ENCODE measurements at regions not wholly inside any gene's neighbourhood (a gene's known extent, or its start where the extent isn't known, plus 50 kb on each side); places are given as distances from the start of the nearest gene placed in this dataset.

DNA sequence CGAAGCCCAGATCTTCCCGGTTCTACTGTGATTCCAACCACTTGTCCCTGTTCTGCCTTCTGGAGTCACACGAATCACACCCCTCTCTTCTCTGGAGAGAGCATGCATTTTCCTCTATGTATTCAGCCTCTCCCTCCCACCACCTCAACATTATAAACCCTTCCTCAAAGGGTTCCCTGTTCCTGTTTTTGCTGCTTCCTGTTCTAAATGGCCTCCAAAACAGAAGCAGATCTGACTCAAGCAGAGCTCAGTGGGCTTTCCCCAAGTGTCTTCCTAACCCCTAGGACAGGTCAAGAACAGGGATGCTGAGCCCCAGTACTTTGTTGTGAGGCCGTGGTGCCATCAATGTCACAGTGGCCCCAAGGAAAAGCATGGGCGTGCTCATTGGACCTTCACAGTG lies 75.7 kb upstream of the ARNT2 start:
- TF ChIP-seq, protein P1, sequence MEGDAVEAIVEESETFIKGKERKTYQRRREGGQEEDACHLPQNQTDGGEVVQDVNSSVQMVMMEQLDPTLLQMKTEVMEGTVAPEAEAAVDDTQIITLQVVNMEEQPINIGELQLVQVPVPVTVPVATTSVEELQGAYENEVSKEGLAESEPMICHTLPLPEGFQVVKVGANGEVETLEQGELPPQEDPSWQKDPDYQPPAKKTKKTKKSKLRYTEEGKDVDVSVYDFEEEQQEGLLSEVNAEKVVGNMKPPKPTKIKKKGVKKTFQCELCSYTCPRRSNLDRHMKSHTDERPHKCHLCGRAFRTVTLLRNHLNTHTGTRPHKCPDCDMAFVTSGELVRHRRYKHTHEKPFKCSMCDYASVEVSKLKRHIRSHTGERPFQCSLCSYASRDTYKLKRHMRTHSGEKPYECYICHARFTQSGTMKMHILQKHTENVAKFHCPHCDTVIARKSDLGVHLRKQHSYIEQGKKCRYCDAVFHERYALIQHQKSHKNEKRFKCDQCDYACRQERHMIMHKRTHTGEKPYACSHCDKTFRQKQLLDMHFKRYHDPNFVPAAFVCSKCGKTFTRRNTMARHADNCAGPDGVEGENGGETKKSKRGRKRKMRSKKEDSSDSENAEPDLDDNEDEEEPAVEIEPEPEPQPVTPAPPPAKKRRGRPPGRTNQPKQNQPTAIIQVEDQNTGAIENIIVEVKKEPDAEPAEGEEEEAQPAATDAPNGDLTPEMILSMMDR (conservative IDR thresholded peaks at IDR 0.05; ENCODE audit: low read depth in 2 of 2), result no peak
- TF ChIP-seq STAT1 (IDR thresholded peaks at IDR 0.05; ENCODE audit: unreplicated experiment), result no peak
- TF ChIP-seq EZH2 (IDR thresholded peaks at IDR 0.05; ENCODE audit: low read depth, unreplicated experiment), result no peak
- TF ChIP-seq ZNF331 (CRISPR knock-in tag; IDR thresholded peaks at IDR 0.05; ENCODE audit: low read depth), result no peak
- TF ChIP-seq, protein P2, sequence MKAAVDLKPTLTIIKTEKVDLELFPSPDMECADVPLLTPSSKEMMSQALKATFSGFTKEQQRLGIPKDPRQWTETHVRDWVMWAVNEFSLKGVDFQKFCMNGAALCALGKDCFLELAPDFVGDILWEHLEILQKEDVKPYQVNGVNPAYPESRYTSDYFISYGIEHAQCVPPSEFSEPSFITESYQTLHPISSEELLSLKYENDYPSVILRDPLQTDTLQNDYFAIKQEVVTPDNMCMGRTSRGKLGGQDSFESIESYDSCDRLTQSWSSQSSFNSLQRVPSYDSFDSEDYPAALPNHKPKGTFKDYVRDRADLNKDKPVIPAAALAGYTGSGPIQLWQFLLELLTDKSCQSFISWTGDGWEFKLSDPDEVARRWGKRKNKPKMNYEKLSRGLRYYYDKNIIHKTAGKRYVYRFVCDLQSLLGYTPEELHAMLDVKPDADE (IDR thresholded peaks at IDR 0.05), result no peak
- TF ChIP-seq POLR2AphosphoS5 (IDR thresholded peaks at IDR 0.05; ENCODE audit: low read depth), result no peak
